ENCODE measurements at regions not wholly inside any gene's neighbourhood (a gene's known extent, or its start where the extent isn't known, plus 50 kb on each side); places are given as distances from the start of the nearest gene placed in this dataset.

DNA sequence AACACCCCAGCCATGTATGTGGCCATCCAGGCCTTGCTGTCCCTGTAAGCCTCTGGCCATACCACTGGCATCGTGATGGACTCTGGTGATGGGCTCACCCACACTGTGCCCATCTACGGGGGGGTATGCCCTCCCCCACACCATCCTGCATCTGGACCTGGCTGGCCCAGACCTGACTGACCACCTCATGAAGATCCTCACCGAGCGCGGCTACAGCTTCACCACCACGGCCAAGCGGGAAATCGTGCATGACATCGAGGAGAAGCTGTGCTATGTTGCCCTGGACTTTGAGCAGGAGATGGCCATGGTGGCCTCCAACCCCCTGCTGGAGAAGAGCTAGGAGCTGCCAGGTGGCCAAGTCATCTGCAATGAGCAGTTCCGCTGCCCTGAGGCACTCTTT lies 80.4 kb upstream of the ZCCHC2 start:
- DNase-seq (ENCODE audit: low read depth), result no peak
- TF ChIP-seq, protein P1, sequence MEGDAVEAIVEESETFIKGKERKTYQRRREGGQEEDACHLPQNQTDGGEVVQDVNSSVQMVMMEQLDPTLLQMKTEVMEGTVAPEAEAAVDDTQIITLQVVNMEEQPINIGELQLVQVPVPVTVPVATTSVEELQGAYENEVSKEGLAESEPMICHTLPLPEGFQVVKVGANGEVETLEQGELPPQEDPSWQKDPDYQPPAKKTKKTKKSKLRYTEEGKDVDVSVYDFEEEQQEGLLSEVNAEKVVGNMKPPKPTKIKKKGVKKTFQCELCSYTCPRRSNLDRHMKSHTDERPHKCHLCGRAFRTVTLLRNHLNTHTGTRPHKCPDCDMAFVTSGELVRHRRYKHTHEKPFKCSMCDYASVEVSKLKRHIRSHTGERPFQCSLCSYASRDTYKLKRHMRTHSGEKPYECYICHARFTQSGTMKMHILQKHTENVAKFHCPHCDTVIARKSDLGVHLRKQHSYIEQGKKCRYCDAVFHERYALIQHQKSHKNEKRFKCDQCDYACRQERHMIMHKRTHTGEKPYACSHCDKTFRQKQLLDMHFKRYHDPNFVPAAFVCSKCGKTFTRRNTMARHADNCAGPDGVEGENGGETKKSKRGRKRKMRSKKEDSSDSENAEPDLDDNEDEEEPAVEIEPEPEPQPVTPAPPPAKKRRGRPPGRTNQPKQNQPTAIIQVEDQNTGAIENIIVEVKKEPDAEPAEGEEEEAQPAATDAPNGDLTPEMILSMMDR (IDR thresholded peaks at IDR 0.05; ENCODE audit: insufficient read depth, low read depth, low read length, missing control alignments), result no peak
- H3K4me3 ChIP-seq (ENCODE audit: low read depth, low read length), result no peak overlapping the region

DNA sequence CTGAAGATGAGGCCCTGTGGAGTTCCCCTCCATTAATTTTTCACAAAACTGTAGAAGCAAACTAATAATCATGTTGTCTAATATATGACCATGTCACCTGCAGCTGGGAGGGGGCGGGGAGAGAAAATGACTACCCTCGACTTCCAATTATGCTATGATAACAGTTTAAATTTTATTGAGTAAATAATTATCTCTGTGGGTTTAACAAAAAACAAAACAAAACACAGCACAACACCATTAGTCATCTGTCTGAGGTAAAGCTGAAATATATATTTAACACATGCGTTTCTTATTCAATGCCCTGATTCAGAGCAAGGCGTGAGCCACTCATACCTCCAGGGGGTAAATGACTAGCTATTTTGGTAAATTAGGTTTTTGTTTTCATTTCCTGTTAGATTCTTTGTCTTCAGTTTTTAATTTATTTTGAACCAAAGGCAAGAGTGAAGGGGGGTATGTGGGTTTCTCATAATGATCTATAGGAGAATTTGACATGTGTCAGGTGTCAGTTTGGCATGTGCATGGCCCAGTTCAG lies 77.4 kb upstream of the ZCCHC2 start:
- DNase-seq (ENCODE audit: low read depth), result peak; percentile 20
- TF ChIP-seq, protein P1 (IDR thresholded peaks at IDR 0.05; ENCODE audit: insufficient read depth, low read depth, low read length, missing control alignments), result no peak
- H3K4me3 ChIP-seq (ENCODE audit: low read depth, low read length), result no peak overlapping the region

DNA sequence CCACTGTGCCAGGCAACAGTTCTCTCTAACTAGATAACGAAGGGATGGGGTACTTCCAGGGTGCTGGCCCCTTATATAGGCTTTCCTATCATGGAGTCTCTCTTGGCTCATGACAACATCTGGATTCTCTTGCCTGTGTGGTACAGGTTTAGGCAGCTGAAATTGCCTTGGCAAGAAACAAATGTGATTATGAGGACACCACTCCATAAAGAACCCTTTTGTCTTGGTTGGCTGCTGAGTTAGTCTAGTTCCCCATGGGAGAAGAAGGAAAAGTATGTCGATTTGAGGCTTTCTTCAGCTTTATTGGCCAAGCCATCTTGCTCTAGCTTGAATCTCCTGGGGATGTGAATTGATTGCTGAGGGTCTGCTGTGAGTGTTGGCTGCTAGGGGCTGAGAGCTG lies 76.3 kb upstream of the ZCCHC2 start:
- DNase-seq (ENCODE audit: low read depth), result no peak
- no peak overlapping the region for H3K4me3 ChIP-seq (ENCODE audit: low read depth, low read length)
- TF ChIP-seq, protein P1 (IDR thresholded peaks at IDR 0.05; ENCODE audit: insufficient read depth, low read depth, low read length, missing control alignments), result no peak

DNA sequence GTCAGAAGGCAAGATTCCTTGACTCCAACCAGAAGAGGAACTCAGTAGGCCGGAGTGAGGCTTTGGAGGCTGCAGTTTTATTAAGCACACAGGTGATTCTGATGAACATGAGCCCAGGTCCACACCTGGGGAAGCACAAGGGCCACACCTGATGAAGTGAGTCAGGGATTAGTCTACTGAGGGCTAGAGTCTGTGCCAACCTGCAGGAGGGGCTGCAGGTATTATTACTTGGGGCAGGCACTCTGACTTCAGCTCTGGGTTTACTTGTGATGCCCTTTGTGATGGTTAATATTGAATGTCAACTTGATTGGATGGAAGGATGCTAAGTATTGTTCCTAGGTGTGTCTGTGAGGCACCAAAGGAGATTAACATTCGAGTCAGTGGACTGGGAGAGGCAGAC lies 75.2 kb upstream of the ZCCHC2 start:
- DNase-seq (ENCODE audit: low read depth), result no peak
- TF ChIP-seq, protein P1 (IDR thresholded peaks at IDR 0.05; ENCODE audit: insufficient read depth, low read depth, low read length, missing control alignments), result no peak

DNA sequence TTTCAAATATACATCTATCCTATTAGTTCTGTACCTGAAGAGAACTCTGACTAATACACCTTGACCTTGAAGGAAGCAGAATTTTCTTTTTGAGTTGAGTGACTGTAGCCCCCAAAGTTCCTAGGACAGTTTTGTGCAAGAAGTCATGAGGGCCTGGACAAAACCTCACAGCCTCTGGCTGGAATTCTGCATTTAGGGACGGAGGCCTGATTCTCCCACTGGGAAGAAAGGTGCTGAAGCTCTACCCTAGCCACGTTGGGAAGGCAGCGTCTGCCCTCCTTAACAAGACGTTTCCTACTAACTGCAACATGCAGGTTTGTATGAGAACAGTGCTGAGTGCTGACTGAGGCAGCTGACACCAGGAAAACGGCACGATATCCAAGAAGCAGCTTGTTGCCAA lies 74.4 kb upstream of the ZCCHC2 start:
- TF ChIP-seq, protein P1 (IDR thresholded peaks at IDR 0.05; ENCODE audit: insufficient read depth, low read depth, low read length, missing control alignments), result no peak
- H3K4me3 ChIP-seq (ENCODE audit: low read depth, low read length), result no peak overlapping the region
- DNase-seq (ENCODE audit: low read depth), result no peak

More for the DNA sequence above, 75.2 kb upstream of the ZCCHC2 start:
- H3K4me3 ChIP-seq (ENCODE audit: low read depth, low read length), result no peak overlapping the region

DNA sequence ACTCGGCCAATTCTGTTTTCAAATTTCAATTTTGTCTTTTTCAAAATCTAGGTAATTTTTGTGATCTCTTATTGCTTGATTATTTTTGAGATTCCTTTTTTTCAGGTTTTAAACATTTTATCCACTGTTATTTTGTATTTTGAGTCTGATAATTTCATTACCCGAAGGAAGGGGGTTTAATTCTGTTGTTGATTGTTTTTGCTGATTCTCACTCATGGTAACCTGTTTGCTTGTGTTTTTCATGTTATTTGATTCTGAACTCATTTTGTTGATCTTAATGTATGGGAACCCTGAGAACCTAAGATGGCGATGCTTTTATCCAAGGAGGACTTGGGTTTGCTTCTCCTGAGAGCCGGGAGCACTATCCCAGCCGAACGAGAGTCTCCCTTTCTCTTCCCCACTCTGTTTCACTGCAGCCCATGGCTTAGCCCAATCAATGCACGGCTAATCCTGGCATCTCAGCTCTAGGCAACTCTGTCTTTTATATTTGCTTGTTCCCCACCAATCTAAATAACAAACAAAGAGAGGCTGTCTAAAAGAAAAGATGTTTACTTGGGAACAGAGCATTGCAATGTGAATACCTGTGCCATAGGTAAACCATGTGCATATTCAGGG lies 73.2 kb upstream of the ZCCHC2 start:
- DNase-seq (ENCODE audit: low read depth), result no peak
- no peak overlapping the region for H3K4me3 ChIP-seq (ENCODE audit: low read depth, low read length)
- TF ChIP-seq, protein P1 (IDR thresholded peaks at IDR 0.05; ENCODE audit: insufficient read depth, low read depth, low read length, missing control alignments), result no peak

DNA sequence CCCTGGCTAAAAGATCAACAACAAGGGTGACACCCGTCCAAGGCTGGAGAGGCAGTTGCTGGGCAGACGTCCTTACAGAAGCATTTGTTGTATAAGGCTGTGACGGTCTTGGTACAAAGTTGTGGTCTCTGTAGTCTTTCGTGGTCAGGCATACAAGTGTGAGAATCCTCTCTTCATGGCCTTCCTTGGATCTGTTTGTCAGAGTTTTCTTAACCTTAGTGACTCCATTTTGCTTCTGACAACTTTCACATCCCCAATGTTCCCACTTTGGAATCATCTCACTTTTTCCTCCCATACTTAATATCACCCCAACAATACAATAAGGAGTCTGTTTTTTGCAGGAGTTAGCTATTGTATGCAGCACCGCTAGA lies 72.7 kb upstream of the ZCCHC2 start:
- TF ChIP-seq, protein P1 (IDR thresholded peaks at IDR 0.05; ENCODE audit: insufficient read depth, low read depth, low read length, missing control alignments), result no peak
- DNase-seq (ENCODE audit: low read depth), result no peak
- no peak overlapping the region for H3K4me3 ChIP-seq (ENCODE audit: low read depth, low read length)
